HepG2 (cell line): ENCODE measurements at regions not wholly inside any gene's neighbourhood (a gene's known extent, or its start where the extent isn't known, plus 50 kb on each side); places are given as distances from the start of the nearest gene placed in this dataset.
"Not testable (repeated sequence)": the region's sequence is repeated elsewhere in the genome, so short reads cannot be mapped to it uniquely, and the experiment has no call there.

Source experiments
- CCAR2 ChIP-seq: fragments of 200-400 bp; formaldehyde crosslinking; optimal IDR thresholded peaks from 2 replicates; pipeline ENCODE3; 2018; ENCODE audit warnings: low read depth, mild to moderate bottlenecking, low read length, moderate library complexity
- EZH2 ChIP-seq: conservative IDR thresholded peaks from 2 replicates; pipeline ENCODE4 v1.6.1; 2012; ENCODE audit warnings: mild to moderate bottlenecking, low read depth, low read length, moderate library complexity
- GABPB1 ChIP-seq: IDR thresholded peaks from 2 replicates; pipeline ENCODE4 v1.6.1; 2016; ENCODE audit warnings: mild to moderate bottlenecking, missing genetic modification reagents, moderate library complexity, missing compliant biosample characterization
- KMT2B ChIP-seq: IDR thresholded peaks from 2 replicates; pipeline ENCODE4 v1.6.1; 2016; ENCODE audit warnings: missing genetic modification reagents, missing compliant biosample characterization
- SMAD1 ChIP-seq: sonication (generic); formaldehyde crosslinking; IDR thresholded peaks from 2 replicates; pipeline ENCODE4 v1.4.0; 2020; ENCODE audit warnings: missing genetic modification reagents, low read depth, mild to moderate bottlenecking, borderline replicate concordance
- ZNF501 ChIP-seq: sonication (generic); formaldehyde crosslinking; IDR thresholded peaks from 2 replicates; pipeline ENCODE4 v1.5.1; 2020; ENCODE audit warnings: mild to moderate bottlenecking, moderate library complexity, missing genetic modification reagents
- TF ChIP-seq, protein P1 (sequence below): IDR thresholded peaks from 2 replicates; pipeline ENCODE4 v1.6.1; 2012; ENCODE audit warnings: inconsistent platforms

DNA sequence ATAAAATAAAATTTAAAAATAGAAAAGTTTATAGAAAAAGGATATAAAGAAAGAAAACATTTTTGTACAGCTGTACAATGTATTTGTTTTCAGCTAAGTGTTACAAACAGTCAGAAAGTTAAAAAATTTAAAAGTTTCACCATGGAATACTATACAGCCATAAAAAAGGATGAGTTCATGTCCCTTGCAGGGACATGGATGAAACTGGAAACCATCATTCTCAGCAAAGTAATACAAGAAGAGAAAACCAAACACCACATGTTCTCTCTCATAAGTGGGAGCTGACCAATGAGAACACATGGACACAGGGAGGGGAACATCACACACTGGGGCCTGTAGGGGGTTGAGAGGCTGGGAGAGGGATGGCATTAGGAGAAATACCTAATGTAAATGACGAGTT is 229.9 kb upstream of the MCHR2 start:
- TF ChIP-seq CCAR2; SMAD1 (CRISPR knock-in tag); GABPB1 (CRISPR knock-in tag); KMT2B (CRISPR knock-in tag); ZNF501; EZH2: not testable (repeated sequence)
- TF ChIP-seq, protein P1, sequence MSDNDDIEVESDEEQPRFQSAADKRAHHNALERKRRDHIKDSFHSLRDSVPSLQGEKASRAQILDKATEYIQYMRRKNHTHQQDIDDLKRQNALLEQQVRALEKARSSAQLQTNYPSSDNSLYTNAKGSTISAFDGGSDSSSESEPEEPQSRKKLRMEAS = not testable (repeated sequence)
